GM18867 (cell line): ENCODE measurements at regions not wholly inside any gene's neighbourhood (a gene's known extent, or its start where the extent isn't known, plus 50 kb on each side); places are given as distances from the start of the nearest gene placed in this dataset.
"Not testable (repeated sequence)": the region's sequence is repeated elsewhere in the genome, so short reads cannot be mapped to it uniquely, and the experiment has no call there.

ENCODE experiments used
- ATAC-seq: cut with Tn5 transposase; IDR thresholded peaks from one replicate; pipeline ENCODE4 v1.9.1; 2021; ENCODE audit warnings: mild to moderate bottlenecking, moderate library complexity; ENCODE audit not compliant: unreplicated experiment

DNA sequence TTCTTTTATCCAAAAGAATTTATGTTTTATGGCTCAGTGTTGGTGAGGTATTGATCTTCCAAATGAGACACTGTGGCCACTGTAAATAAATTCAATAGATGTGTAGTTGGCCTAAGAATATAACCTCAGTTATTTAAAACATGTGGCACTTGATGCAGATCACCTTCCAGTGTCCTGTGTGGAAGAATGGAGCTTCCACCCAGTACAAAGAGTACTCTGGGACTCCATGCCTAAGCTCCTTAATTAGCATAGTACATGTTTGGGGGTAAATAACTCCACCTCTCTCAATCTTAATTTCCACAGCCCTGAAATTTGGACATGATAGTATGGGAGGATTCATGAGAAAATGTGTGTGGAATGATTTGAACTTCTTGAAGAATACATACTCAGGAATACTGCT lies 105.7 kb downstream of the SPDYE17 start:
- ATAC-seq: not testable (repeated sequence)

DNA sequence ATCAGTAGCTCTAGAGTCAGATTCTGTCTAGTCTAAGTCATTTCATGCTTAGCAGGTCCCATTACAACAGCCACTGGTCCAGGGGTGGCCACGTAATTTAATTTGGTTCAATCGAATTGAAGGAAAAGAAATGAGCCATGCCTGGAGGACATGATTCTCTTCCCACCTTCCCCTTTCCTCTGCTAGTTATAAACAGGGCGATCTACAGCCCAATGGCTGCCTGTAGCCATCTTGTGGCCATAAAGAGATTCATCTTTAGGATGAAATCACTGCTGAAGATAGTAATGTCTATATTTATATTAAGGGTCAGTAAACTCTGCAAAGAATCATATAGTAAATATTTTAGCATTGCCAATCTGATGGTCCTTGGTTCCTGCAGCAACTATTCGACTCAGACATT lies 107.4 kb downstream of the SPDYE17 start:
- not testable (repeated sequence) for ATAC-seq

DNA sequence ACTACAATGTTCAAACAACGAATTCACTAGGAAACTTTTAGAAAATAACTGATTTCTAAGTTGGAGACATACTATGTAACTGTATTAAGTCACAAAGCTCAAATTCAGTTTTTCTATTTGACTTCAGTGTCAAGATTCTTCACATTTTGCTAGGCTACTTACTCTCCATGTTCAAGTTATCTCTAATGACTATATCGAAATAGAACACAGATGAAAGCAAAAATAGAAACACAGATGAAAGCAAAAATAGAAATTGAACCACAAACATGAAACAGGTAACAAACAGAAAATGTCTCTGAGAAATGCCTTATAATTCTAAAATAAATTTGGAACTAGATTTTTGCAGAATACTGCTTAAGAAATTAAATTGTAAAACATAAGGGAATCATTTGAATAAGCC lies 113.5 kb downstream of the SPDYE17 start:
- not testable (repeated sequence) for ATAC-seq

DNA sequence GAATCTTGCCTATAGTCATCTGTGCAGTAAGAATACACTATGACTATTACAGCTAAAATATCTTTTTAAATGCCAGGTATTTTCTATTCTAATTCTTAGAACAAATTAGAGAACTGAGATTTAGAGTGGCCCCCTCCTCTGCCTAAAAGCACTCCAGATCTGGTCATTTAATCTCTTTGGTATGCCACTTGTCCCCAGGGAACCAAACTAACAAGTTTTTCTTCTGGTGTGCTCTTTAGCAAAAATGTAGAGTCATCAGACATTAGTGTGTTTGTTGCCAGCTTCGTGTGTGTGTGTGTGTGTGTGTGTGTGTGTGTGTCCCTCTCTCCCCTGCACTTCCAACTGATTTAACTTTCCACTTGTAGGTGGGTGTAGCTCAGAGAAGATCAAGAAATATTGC lies 117.8 kb downstream of the SPDYE17 start:
- not testable (repeated sequence) for ATAC-seq

DNA sequence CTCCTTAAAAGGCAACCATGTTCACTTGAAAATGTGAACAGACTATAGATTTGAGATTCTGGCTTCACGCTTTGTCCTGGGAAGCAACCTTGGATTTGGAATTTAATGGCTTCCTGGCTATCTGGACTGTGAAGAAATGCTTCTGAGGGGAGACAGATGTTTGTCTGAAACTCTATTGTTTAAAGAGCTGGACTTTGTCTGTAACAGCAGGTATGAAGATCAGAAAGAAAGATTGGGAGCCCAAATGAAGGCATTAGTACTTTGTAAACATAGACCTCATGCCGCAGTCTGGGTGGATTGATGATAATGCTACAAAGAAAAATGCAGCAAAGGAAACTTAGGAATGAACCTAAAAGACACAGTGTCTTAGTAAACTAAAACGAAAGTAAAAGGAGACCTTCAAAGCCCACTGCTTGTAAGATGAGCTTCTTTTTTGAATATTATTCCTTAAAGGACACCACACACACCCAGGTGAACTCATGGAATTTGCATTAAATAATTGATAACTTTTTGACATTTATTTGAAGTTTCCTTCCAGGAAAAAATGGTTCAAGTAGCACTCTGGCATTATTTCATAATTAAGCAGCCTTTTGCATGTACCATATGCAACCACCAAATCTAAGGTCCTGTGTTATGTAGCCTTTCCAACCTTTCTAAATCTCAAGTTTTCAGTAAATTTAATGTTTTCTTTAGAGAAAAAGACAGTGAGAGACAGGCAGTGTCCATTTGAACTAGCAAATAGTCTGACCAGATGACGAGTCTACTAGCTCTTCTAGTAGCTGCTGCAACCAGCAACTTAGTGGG lies 119.9 kb downstream of the SPDYE17 start:
- peak; percentile 44 for ATAC-seq

DNA sequence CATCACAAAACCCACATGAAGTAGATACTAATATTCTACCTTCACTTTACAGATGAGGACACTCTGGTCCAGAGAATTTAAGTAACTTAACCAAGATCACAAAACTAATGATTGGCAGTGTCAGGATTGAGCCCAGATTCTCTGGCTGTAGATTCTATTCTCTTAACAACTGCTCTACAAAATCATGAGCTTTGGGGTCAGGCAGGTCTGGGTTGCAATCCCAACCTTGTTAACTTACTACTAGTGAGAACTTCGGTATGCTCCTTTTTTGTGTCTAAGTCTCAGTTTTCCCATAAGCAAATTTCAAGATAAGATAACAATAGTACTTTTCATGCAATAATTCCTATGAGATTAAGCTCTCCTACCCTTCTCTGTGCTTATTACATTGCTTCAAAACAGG lies 127.5 kb downstream of the SPDYE17 start:
- not testable (repeated sequence) for ATAC-seq

DNA sequence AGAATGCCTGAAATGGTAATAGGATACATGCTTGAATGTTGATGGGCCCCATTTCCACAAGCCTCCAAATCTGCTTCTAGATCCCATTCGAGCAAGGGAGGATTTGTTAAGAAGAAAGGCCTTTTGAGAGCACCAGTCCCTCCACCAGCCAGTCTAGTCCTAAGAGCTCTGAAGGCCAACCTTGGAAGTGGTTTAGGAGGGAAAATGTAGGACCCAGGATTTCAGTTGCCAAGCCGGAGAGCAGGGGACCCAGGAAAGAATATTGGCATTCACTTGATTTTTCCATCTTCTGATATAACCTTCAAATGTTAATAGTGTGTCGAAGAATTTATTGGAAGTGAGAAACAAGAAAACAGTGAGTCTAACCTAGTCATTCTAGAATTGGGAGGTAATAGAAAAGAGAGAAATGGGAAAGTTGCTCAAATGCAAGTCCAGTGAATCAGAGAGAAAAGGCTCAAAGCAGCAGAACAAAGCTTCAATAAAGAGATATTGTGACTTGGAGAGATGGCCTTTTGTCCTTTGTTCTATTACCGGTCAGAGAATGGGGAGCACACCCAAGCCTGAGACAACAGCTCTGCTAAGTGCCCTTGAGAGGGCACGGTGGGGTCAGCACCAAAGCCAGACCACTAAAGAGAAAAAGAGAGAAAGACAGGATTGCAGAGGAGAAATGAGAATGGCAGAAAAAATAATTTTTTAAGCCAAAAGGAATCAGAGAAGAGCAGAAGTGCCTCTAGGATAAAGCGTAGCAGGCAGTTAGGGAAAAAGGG lies 130.0 kb downstream of the SPDYE17 start:
- ATAC-seq: not testable (repeated sequence)

DNA sequence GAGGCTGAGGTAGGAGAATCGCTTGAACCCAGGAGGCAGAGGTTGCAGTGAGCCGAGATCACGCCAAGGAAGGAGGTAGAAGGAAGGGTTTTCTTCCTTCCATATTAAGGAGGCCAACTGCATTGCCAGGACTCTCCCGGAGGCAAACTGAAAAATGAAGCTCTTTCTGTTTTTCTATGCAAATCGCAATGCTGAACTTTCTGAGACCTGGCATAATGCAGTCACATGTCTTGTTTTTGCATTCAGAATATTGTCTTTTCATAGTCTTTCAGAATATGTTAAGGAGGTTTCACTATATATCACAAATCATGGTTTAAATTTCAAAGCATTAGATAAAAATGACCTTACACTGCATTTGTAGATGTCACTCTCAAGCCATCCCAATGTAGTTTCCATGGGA lies 133.4 kb downstream of the SPDYE17 start:
- ATAC-seq: not testable (repeated sequence)

DNA sequence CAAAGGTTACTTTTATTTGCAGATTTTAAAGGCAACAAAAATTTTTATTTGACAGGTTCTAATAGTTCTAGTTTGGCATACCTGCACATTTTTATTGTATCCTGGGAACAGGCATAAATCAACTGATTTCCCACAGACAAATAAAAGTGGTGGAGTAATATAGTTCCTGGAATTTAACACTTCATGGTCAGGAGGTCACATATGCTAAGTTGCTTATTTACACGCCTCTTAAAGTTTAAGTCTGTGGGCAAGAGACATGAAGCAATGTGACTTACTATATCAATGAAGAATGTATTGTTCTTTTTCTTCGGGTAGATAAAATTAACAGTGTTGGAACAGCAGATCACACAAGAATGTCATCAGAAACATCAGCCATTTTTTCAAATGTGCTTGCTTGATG lies 135.2 kb downstream of the SPDYE17 start:
- ATAC-seq: not testable (repeated sequence)

DNA sequence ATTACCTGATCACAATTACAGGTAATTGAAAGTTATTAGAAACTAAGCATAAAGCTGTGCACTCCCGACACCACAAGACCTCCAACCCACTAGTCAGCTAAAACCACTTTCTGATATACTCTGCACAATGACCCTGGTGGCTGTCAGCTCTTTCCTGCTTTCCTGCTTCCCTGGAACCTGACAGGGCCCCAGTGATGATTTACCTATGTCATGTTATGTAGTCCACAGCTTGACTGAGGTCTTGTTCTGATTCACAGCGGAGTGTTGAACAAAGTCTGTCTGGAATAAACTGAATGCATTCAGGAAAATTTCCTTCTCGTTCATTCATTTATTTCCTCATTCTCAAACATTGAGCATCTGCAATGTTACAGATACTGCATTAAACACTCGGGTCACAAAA lies 136.5 kb downstream of the SPDYE17 start:
- not testable (repeated sequence) for ATAC-seq

DNA sequence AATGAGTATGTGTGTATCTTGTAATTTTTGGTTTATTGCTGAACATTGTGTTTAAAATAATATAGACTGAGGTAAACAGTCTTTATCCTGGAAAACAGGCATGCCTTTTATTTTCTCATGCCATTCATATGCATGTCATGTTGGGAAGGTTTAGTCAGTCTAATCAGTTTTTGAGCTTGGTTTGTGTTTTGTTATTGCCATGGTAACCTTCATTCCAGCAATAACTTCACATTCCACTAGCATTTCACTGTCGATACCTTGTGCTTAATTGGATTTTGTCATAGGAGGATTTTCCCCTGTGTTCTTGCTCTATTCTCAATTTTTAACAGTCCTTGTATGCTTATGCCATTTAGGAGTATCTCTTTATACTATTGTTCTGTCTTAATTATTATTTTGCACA lies 140.4 kb downstream of the SPDYE17 start:
- ATAC-seq: not testable (repeated sequence)

DNA sequence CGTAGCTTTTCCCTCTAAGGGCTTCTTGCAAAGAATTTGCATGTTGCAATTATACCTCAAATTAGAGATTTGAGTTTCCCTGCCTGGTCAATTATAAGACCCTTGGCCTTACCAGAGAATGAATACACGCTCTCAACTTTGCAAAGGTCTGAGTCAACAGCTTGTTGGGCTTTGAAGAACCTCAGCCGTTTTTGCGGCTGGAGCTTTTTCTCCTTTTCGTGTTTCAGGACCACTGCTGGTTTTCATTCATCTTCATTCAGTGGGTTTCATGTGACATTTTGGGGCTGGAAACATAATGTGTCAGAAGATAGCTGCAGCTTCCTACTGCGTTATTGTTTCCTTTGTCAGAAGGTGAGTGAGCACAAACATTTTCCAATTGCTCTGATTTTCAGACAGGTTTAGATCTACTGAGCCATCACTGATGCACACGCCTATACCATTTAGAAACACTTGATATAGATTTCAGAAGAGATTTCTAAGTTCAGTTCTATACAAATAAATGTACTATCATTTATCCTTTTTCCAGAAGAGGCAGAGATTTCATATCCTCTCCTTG lies 152.3 kb downstream of the SPDYE17 start:
- not testable (repeated sequence) for ATAC-seq

DNA sequence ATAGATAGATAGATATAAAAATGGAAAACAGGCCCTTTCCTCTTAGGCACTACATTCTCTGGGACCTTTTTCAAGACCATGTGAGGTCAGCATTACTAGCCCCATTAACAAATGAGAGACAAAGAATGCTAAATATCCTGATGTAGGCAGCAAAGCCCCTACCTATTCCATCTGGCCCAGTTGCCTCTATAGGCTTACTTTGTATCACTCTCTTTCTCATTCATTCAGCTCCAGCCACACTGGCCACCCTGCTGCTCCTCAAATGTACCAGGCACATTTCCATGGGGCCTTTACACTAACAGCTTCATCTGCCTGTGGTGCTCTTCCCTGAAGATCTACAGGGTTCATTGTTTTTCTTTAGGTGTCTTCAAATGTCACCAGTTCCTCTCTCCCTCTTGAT lies 156.4 kb downstream of the SPDYE17 start:
- ATAC-seq: not testable (repeated sequence)

DNA sequence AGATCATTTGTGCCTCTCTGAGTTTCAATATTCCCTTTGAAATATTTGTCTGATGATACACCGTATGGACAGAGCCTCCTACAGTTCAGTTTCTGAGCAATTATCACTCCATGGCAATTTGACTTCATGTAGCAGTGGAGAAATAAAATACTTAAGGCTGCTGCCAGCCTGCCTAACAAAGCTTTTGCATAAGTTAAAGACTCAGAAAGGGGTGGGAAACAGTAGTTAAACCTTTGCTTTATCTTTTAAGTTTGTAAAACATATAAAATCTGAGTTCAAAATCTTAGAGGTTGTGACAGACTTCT lies 161.7 kb downstream of the SPDYE17 start:
- not testable (repeated sequence) for ATAC-seq

DNA sequence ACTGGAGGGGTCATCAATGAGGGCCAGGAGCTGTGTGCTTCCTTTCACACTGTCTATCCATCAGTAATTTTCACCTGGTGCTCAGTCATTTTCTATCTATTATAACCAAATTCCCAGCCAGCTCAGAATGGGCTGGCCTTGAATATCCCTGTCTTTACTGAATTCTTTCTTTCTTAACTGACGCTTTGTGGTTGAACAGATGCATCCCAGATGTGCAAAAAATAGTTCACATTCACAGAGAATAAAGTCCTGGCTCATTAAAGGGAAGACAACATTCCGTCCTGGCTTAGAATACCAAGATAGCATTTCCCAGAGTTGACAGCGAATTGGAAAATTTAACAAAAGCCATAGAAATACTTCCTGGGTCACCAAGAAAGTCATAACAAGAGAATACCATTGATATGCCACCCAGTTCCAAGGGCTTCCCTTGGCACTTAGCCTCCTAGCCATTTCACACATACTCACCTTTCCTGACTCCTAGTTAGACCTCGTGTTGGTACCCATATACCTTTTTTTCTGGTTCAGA lies 164.7 kb downstream of the SPDYE17 start:
- ATAC-seq: not testable (repeated sequence)

DNA sequence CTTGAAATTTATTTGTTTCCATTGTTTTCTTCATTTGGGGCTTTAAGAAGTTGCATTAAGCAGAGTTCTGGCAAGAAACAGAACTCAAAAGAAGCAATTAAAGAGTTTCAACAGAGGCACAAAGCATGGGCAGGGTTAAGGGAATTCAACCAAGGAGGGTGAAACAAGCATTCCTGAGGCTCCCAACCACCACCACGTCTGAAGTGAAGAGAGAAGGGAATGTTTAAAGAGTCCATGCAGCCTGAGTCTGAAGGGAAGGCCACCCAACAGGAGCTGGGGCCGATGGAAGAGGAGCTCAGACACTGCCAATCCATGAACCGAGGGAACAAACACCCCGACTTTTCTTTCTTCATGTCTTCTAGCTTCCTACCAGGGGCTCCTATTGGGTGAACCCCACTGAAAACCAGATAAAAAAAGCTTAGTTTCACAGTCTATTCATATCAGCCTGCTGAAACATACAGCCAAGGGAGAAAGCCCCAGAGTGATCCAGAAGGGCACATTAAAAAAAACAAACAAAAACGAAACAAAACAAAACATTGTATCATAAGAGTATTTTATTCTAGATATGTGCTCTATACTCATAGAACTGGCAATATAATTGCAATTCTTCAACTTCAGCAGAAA lies 168.9 kb downstream of the SPDYE17 start:
- ATAC-seq: not testable (repeated sequence)

DNA sequence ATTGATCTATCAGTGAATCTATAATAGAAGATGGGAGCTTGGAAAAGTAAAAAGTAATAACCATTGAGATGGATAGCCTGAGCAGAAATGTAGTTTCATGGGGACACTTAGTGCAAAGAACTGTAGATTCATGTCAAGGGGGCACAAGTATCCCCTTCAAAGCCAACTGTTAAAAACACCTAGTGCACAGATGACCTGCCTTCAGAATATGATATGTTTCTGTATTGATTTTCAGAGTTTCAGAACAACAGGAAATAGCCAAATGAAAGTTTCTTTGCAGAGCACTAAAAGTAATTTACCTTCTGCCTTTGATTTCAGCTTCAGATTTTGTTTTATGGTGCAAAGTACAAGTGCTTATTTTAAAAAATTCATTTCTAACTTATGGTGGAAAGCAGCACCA lies 169.9 kb downstream of the SPDYE17 start:
- peak; percentile 39 for ATAC-seq

DNA sequence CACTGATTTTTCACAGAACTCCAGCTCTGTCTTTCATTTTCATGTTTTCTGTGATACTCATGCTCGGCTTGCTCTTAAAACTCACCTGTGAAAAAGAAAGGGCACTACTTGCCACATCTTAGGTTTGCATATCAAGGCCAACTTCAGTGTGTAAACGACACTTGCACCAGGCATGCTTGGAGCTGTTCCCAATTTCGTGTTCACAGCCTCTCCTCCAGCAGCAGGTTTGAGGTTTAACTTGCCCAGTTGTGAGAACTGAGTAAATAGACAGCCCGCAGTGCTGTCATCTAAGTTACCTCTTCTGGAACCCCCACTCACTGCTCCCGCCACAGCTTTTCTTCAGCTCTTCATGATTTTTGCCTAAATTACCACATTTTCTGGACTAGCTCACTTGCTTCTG lies 172.2 kb downstream of the SPDYE17 start:
- peak; percentile 44 for ATAC-seq

DNA sequence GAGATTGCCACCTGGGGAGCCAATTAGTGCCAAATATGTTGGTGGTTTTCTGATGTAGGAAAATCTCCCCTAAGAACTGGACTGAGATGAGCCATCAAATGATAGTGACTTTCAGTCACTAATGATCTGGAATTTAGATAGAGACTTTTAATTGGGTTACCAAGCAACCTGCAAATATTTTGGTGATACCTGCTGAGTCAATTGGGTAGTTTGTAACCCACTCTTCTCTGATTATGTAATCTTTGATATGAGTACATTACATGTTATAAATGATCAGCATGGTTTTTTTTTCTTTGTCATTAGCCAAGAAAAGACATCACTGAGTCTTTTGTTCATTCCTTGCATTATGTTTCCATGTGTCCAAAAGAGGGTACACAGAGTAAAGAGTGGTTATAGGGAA lies 177.5 kb downstream of the SPDYE17 start:
- not testable (repeated sequence) for ATAC-seq

DNA sequence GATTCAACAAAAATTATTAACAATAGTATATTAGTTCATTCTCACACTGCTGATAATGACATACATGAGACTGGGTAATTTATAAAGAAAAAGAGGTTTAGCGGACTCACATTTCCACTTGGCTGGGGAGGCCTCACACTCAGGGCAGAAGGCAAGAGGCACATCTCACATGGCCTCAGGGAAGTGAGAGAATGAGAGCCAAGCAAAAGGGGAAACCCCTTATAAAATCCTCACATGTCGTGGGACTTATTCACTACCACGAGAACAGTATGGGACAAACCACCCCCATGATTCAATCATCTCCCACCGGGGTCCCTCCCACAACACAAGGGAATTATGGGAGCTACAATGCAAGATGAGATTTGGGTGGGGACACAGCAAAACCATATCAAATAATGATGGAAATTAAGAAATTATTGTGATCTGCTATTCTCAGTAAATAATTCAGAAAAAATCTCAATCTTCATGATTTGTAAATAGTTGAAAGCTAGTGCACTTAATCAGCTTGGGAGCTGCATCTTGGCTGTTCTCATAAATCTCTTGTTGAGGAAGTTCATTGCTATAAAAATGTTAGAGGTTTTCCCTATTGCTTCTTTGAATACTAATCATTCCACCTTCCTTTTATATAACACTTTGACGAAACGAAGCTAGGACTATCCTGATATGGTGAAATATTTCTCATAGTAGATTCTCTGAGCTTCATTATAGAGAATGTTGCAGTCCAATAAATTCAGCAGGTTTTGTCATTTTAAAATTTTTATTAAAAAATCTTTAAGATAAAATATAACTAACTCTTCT lies 179.2 kb downstream of the SPDYE17 start:
- not testable (repeated sequence) for ATAC-seq
